Bronchial epithelial cell (primary cell): ENCODE measurements at regions not wholly inside any gene's neighbourhood (a gene's known extent, or its start where the extent isn't known, plus 50 kb on each side); places are given as distances from the start of the nearest gene placed in this dataset.

Experiments used
- DNase-seq: peaks from one replicate; pipeline ENCODE4 v3.0.0-alpha.2; 2010; ENCODE audit warnings: low read depth
- FAIRE-seq: peaks from 2 replicates; lab custom pipeline; 2011; peaks lifted over from hg19 to GRCh38; lab: Jason Lieb, UNC
- H3K27me3 ChIP-seq: 2 replicates; pipeline ENCODE4 v1.5.1; 2011; ENCODE audit warnings: low read length; ENCODE audit not compliant: control insufficient read depth, insufficient read depth
- H3K36me3 ChIP-seq: 2 replicates; pipeline ENCODE4 v1.5.1; 2011; ENCODE audit warnings: low read length; ENCODE audit not compliant: control insufficient read depth, insufficient read depth
- H3K4me3 ChIP-seq: 2 replicates; pipeline ENCODE4 v1.5.1; 2011; ENCODE audit warnings: mild to moderate bottlenecking, low read depth, low read length, control low read depth
- TF ChIP-seq, protein P1 (sequence below): IDR thresholded peaks from 2 replicates; pipeline ENCODE4 v1.5.1; 2011; ENCODE audit warnings: mild to moderate bottlenecking, moderate library complexity, low read length, control low read depth, inconsistent platforms; ENCODE audit not compliant: insufficient read depth, severe bottlenecking

DNA sequence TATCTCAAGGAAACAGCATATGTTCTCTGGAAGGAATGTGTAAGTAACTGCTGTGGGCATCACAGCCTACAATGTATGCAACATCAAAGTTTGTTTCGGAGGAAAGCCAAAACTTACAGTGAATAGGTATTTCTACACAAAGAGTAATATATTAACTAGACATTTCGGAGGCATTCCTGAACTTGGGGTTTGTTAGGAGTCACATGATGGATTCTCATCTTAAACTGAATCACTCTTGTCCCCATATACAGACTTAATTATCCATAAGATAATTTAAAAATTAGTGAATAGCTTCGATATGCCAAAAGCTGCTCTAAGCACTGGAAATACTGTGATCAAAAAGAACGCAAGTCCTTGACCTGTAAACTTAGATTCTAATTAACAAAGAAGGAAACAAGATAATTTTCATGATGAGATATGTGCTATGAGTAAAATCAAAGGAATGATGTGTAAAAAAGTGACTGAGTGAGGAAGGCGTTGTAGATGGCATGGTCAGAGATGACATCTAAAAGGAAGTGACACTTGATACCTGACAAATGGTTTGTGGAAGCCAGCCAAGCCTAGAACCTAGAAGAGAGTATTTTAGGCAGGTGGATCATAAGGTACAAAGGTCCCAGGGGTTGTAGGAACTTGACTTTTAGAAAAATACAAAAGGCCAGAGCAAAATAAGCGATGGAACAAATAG is 273.1 kb downstream of the MRPL39 start:
- no peaks in the 10 kb centered on the region for H3K36me3 ChIP-seq
- TF ChIP-seq, protein P1, sequence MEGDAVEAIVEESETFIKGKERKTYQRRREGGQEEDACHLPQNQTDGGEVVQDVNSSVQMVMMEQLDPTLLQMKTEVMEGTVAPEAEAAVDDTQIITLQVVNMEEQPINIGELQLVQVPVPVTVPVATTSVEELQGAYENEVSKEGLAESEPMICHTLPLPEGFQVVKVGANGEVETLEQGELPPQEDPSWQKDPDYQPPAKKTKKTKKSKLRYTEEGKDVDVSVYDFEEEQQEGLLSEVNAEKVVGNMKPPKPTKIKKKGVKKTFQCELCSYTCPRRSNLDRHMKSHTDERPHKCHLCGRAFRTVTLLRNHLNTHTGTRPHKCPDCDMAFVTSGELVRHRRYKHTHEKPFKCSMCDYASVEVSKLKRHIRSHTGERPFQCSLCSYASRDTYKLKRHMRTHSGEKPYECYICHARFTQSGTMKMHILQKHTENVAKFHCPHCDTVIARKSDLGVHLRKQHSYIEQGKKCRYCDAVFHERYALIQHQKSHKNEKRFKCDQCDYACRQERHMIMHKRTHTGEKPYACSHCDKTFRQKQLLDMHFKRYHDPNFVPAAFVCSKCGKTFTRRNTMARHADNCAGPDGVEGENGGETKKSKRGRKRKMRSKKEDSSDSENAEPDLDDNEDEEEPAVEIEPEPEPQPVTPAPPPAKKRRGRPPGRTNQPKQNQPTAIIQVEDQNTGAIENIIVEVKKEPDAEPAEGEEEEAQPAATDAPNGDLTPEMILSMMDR: no peak
- peak; percentile 4 for DNase-seq
- H3K4me3 ChIP-seq: no peak overlapping the region
- no peaks in the 10 kb centered on the region for H3K27me3 ChIP-seq
- FAIRE-seq: no peak

DNA sequence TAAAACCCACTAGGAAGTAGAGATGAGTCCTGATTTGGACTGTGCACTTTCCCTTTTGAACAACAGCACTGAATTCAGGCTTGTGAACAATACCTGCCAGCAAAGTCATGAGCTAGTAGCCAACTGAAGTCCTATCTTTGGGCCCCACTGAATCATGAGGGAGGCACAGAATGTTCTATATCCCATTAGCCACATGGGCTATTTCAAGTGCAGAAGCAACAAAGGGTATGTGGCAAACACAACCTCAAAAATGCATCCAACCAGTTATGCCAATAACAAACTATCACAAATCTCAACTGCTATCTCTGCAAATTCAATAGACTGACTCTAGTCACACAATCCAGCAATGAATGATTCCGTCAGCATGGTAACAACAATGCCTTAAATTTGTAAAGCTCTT is 276.0 kb downstream of the MRPL39 start:
- TF ChIP-seq, protein P1: no peak
- no peaks in the 10 kb centered on the region for H3K27me3 ChIP-seq
- peak; percentile 43 for FAIRE-seq

DNA sequence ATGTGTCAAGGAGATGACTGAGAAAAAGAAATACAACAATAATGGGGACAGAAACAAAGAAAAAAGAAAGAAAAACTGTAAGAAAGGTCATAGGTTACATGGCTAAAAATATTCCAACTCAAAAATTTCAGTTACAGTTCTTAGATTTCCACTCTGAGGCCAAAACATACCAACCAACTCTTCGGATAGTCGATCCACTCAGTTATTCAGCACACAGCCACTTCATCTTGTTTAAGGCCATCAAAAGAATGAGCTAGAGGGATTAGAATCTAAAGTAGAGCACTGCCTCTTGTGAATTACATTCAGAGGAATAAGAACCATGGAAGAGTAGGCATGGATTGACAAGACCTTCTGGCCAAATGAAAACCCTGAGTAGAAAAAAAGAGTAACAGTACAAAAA is 277.0 kb downstream of the MRPL39 start:
- H3K27me3 ChIP-seq: no peaks in the 10 kb centered on the region
- no peak overlapping the region for H3K4me3 ChIP-seq
- TF ChIP-seq, protein P1: no peak
- no peaks in the 10 kb centered on the region for H3K36me3 ChIP-seq
- FAIRE-seq (no peak), DNase-seq (no peak)

More for the DNA sequence above, 276.0 kb downstream of the MRPL39 start:
- Histone ChIP-seq H3K4me3 (no peak overlapping the region), H3K36me3 (no peaks in the 10 kb centered on the region)
- no peak for DNase-seq

DNA sequence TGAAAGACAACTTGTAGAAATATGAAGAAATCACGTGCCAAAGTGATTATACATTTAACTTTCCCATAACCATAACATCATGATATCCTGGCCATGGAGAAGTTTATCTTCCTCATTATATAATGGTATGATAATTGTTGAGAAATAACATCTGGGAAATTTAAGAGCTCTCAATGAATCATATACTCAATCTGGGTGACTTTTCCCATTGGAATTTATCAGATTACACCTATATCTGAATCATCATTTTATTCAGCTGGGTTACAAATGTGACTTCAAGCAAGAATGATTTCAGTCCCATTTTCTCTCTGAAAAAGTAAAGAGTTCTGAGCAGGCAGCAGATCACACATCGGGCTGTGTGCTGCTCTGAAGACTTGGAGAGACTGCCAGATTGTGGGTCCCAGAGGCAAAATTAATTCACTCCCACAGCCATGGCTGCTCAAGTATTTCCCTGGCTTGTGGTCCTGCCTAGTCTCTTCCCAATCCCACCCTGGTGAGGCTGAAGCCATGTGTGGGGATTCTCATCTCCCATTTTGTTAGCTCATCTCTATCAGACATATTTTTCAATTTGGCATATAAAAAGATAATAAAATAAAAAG is 278.0 kb downstream of the MRPL39 start:
- FAIRE-seq: no peak
- TF ChIP-seq, protein P1: no peak
- Histone ChIP-seq H3K4me3 (no peak overlapping the region), H3K36me3 (no peaks in the 10 kb centered on the region), H3K27me3 (no peaks in the 10 kb centered on the region)
- DNase-seq: peak; percentile 75

DNA sequence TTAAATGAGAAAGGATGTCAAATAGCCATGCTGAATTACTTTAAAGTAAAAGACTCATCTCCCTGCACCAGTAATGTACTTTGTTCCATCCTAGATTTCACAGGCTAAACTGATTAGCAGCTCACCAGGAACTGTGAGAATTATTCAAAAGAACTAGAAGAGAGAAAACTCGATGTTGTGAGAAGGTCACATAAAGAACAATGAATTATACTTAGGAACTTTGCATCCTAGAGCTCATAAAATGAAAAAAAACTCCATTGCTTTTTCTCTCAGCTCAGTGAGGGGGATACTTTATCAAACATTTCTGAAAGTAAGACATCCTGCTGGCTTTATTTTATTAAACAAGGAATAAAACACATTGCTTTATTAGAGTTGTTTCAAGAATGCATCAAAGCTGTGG is 278.5 kb downstream of the MRPL39 start:
- TF ChIP-seq, protein P1: no peak
- H3K36me3 ChIP-seq: no peaks in the 10 kb centered on the region
- FAIRE-seq (no peak), DNase-seq (no peak)
- H3K27me3 ChIP-seq: no peaks in the 10 kb centered on the region
- no peak overlapping the region for H3K4me3 ChIP-seq

DNA sequence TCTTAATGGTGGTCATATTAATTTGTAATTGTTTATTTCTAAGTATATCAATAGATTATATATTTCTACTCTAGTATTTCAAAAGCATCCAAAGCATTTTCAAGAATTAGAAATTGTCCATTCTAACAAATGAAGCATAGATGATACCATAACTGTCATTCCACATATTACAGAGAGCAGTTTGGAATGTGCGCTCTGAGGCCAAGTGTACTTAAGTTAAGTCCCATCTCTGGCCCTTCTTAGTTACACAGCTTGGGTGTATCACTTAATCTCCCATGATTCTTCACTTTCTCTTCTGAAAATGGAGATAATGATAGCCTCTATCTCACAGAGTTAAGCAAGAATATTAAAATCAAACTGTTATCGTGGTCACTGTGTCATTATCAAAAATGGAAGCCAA is 281.1 kb downstream of the MRPL39 start:
- DNase-seq: no peak
- Histone ChIP-seq H3K4me3 (no peak overlapping the region), H3K36me3 (no peaks in the 10 kb centered on the region), H3K27me3 (no peaks in the 10 kb centered on the region)
- TF ChIP-seq, protein P1: no peak
- FAIRE-seq: no peak
